HG03175 (cell line): ENCODE measurements at regions not wholly inside any gene's neighbourhood (a gene's known extent, or its start where the extent isn't known, plus 50 kb on each side); places are given as distances from the start of the nearest gene placed in this dataset.

ENCODE experiments used
- ATAC-seq: cut with Tn5 transposase; IDR thresholded peaks from one replicate; pipeline ENCODE4 v1.9.1; 2021; ENCODE audit warnings: mild to moderate bottlenecking, moderate library complexity; ENCODE audit not compliant: unreplicated experiment

DNA sequence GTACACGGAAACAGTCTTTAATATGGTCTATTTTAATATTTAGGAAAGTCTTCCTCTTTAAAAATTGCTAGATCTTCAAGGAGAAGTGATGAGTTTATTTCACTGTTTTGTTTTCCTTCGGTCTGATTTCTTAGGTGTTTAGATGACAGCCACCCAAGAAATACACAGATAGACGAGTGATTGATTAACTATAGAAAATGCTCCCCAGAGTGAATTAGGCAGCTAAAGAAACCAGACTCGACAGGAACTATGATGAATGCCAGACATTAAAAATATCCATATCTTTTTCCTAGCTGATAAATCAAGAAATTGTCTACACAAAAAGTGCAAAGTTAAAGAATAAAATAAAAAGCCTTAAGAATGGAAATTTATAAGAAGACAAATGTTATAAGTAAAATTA lies 888.7 kb upstream of the CNTNAP5 start:
- no peak for ATAC-seq

- no peak for ATAC-seq
Measured at GRCh38 chr2:123144082-123144481, 881.0 kb upstream of the CNTNAP5 start.

DNA sequence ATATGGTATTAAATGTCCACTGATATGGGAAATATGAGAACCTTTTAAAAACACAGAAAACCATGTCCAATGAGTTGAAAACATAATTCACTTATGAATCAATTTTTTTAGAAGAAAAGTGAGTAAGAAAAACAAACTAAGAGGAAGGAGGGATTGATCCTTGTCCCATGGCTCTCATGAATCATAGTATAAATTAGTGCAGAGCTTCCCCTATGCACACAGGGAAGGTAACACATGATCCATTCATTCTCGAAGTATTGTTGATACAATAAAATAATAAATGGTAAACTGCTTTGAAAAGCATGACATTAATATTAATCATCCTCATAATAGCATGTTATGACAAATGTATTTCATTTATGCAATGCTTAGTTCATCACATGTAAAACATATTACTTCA lies 872.0 kb upstream of the CNTNAP5 start:
- ATAC-seq: no peak

- ATAC-seq: no peak
Measured at GRCh38 chr2:123154195-123154594, 870.9 kb upstream of the CNTNAP5 start.

DNA sequence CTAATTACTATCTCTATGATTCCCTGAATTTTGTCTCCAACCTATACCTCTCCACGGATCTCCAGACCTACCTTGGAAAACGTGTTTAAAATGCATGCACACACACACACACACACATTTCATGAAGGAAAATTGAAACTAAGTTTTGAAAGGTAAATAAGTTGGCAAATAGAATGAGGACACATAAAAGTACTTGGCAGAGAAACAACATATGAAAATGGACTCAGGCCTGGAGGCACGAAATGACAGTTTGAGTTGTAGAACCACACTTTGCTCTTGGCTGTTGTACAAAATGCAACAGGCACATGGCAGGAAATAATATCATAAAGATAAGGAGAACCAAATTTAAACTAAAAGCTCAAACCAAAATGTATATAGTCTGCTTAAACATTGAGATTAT lies 868.1 kb upstream of the CNTNAP5 start:
- ATAC-seq: no peak

DNA sequence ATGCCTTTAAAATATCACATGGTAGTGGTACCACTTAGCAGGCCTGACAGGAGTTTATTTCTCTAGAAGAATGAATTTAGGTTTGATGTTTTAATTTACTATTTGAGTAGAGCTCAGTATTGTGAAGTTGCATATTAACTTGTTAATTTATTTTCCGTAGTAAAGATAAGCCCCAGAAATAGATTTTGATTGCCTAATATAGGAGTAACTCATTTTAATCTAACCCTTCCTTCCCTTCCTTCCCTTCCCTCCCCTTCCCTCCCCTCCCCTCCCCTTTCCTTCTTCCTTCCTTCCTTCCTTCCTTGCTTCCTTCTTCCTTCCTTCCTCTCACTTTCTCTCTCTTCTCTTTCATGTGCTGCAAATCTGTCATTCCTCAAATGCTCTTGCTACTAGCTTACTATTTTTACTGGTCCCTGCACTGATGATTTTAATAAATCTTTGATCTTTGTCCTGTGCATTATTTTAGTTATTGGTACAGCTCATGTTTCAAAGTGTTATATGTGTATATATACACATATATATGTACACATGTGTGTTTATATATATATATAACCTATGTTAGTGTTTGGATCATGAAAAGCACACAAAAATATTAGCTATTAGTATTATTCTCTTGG lies 862.6 kb upstream of the CNTNAP5 start:
- no peak for ATAC-seq

DNA sequence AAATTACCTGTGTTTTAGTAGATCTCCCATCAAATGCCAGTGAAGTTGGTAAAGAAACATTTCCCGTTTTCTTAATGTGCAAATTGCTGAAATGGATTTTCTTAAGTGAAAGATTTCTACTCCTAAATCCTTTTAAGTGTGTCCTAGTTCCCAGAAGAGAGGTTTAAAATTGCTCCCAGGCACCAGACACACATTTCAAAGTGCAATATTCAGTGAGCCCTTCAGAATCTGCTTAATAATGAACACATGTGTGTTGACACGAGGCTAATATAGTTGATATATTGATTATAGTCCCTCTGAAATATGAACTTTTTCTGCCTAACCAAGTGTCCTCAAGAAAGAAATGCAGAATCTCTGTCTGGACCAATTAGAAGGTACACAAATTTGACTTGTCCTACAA lies 861.7 kb upstream of the CNTNAP5 start:
- no peak for ATAC-seq

GRCh38 chr2:123164216-123164615 lies 860.9 kb upstream of the CNTNAP5 start:
- ATAC-seq: no peak

- ATAC-seq: no peak
Measured at GRCh38 chr2:123165616-123166015, 859.5 kb upstream of the CNTNAP5 start.

DNA sequence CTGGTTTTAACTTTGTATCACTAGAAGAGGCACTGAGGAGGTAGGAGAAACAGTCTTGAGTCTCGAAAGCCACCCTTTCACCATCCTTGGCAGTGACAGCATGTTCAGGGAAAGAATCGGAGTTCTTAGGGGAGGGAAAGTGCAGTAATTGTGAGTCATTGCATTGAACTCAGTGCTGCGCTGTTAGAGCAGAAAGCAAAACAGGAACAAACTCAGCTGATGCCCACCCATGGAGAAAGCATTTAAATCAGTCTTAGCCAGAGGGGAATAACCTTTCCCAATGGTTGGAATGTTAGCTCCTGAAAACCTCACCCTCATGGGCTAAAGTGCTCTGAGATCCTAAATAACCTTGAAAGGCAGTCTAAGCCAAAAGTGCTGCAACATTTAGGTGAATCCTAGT lies 845.6 kb upstream of the CNTNAP5 start:
- no peak for ATAC-seq

DNA sequence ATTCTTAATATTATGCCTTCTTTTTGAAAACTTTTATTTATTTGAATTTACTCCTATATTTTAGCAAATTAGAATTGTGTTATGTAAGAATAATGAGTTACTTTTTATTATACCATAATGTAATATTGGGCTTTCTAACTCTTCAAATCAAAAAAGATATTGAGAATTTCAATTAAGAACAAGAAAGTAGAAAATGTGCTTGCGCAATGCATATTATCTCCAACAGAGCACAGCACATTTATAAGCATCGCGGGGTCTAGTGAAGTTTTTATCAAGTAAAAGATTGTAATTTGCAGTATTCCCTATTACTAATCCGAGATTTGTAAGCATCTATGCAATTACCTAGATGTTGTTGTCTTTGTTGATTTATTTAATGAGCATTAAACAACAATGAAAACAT lies 829.1 kb upstream of the CNTNAP5 start:
- no peak for ATAC-seq

DNA sequence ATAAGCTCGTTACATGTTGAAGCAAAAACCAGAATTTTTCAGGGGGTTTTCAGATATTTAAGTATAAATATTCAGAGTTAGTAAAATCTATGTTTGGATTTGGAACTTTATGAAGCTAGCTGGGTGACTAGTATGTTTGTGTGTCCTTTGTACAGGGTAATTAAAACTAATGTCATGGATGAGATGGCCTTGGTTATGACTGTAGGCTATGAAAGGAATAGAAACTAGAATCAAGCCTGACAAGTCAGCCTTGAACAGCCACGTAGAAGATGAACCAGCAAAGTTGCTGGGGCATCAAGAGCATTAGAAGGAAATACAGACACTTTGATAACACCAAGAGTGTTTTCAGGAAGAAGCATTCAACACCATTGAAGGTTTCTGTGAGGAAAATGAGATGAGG lies 825.1 kb upstream of the CNTNAP5 start:
- no peak for ATAC-seq

- no peak for ATAC-seq
Measured at GRCh38 chr2:123207245-123207644, 817.8 kb upstream of the CNTNAP5 start.

GRCh38 chr2:123209202-123209601 lies 815.9 kb upstream of the CNTNAP5 start:
- no peak for ATAC-seq

GRCh38 chr2:123211181-123211580 lies 813.9 kb upstream of the CNTNAP5 start:
- no peak for ATAC-seq

- ATAC-seq: no peak
Measured at GRCh38 chr2:123245156-123245555, 779.9 kb upstream of the CNTNAP5 start.

- no peak for ATAC-seq
Measured at GRCh38 chr2:123258877-123259539, 766.1 kb upstream of the CNTNAP5 start.

- no peak for ATAC-seq
Measured at GRCh38 chr2:123262856-123263255, 762.2 kb upstream of the CNTNAP5 start.

GRCh38 chr2:123283431-123283830 lies 741.7 kb upstream of the CNTNAP5 start:
- ATAC-seq: no peak

DNA sequence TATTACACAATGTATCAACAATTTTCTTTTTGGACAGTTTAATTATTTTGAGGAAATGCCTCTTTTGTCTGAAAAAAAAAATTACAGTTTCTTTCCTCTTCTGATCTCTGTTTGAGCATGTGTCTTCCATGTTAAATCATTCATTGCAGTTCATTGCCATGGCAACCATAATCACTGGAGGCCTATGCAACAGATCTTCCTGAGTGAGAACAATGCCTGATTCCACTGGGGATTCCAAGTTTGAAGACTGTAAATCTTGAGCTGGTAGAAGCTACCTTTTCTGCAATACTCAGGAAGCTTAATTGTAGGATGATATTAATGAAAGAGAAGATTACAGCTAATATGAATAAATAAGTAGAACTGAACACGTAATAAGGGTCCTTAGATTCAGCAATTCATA lies 721.4 kb upstream of the CNTNAP5 start:
- no peak for ATAC-seq
